SK-N-SH (cell line): ENCODE measurements at regions not wholly inside any gene's neighbourhood (a gene's known extent, or its start where the extent isn't known, plus 50 kb on each side); places are given as distances from the start of the nearest gene placed in this dataset.

ENCODE experiments used
- CTCF ChIA-PET: fragments of 300-600, 350-600 bp; formaldehyde crosslinking; extraction: SDS; loops from one replicate; lab custom pipeline; 2021; lab: Yijun Ruan, JAX
- POLR2A ChIA-PET: fragments of 350-600 bp; sonication (Branson Sonifier 250); formaldehyde crosslinking; extraction: SDS; loops from one replicate; lab custom pipeline; 2020; ENCODE audit warnings: antibody characterized with exemption, inconsistent platforms; lab: Yijun Ruan, JAX
- DNase-seq: peaks from one replicate; pipeline ENCODE4 v3.0.0; 2012
- H2AFZ ChIP-seq: fragments of 200-600 bp; sonication (generic); 2 replicates; pipeline ENCODE4 v1.8.1; 2016; ENCODE audit warnings: antibody characterized with exemption, mild to moderate bottlenecking, low read depth
- H3F3A ChIP-seq: fragments of 200-600 bp; sonication (generic); replicated peaks from 2 replicates; pipeline ENCODE3; 2016; ENCODE audit warnings: antibody characterized with exemption, mild to moderate bottlenecking; ENCODE audit not compliant: insufficient read depth
- H3K27ac ChIP-seq, 2 experiments: fragments of 200-500 bp in 1 of 2; fragments of 200-600 bp in 1 of 2; sonication (Bioruptor generic) in 1 of 2; sonication (generic), shearing (Covaris generic) in 1 of 2; 2 replicates each; pipeline versions ENCODE4 v1.5.1 to v1.6.1; 2014 to 2016; ENCODE audit warnings: low read depth in 2 of 2, inconsistent platforms in 1 of 2, low read length in 1 of 2, mild to moderate bottlenecking in 1 of 2, mixed read lengths in 1 of 2
- H3K27me3 ChIP-seq: fragments of 200-600 bp; sonication (generic), shearing (Covaris generic); 2 replicates; pipeline ENCODE4 v1.6.1; 2016; ENCODE audit warnings: mixed run types; ENCODE audit not compliant: insufficient read depth
- H3K36me3 ChIP-seq, 2 experiments: fragments of 200-500 bp in 1 of 2; fragments of 200-600 bp in 1 of 2; sonication (Bioruptor generic) in 1 of 2; sonication (generic) in 1 of 2; replicated peaks in 1 of 2; 2 replicates each; pipeline versions ENCODE3 to v1.5.1; 2014 to 2016; ENCODE audit warnings: low read length in 1 of 2, mild to moderate bottlenecking in 1 of 2; ENCODE audit not compliant: insufficient read depth in 2 of 2, control insufficient read depth in 1 of 2
- H3K4me1 ChIP-seq, 2 experiments: fragments of 200-500 bp in 1 of 2; fragments of 200-600 bp in 1 of 2; sonication (Bioruptor generic) in 1 of 2; sonication (generic), shearing (Covaris generic) in 1 of 2; 2 replicates each; pipeline versions ENCODE4 v1.5.1 to v1.6.1; 2014 to 2016; ENCODE audit warnings: low read depth in 1 of 2, low read length in 1 of 2, mixed run types in 1 of 2; ENCODE audit not compliant: insufficient read depth in 2 of 2, control insufficient read depth in 1 of 2
- H3K4me2 ChIP-seq: fragments of 200-600 bp; sonication (generic), shearing (Covaris generic); 2 replicates; pipeline ENCODE4 v1.6.1; 2017; ENCODE audit warnings: mixed run types
- H3K4me3 ChIP-seq, 2 experiments: fragments of 200-500 bp in 1 of 2; fragments of 200-600 bp in 1 of 2; sonication (Bioruptor generic) in 1 of 2; sonication (generic), shearing (Covaris generic) in 1 of 2; 2 replicates each; pipeline versions ENCODE4 v1.5.1 to v1.8.1; 2014 to 2016; ENCODE audit warnings: low read depth in 2 of 2, inconsistent platforms in 1 of 2, low read length in 1 of 2, mild to moderate bottlenecking in 1 of 2, mixed read lengths in 1 of 2, moderate library complexity in 1 of 2
- H3K79me2 ChIP-seq: fragments of 200-600 bp; sonication (generic); 2 replicates; pipeline ENCODE4 v1.8.1; 2017; ENCODE audit warnings: mild to moderate bottlenecking; ENCODE audit not compliant: insufficient read depth
- H3K9ac ChIP-seq: fragments of 200-600 bp; sonication (generic); 2 replicates; pipeline ENCODE4 v1.6.1; 2017; ENCODE audit warnings: mixed run types
- H3K9me2 ChIP-seq: fragments of 200-600 bp; sonication (generic); 2 replicates; pipeline ENCODE4 v1.6.1; 2017; ENCODE audit warnings: mixed run types
- H3K9me3 ChIP-seq: fragments of 200-600 bp; sonication (generic); 2 replicates; pipeline ENCODE4 v1.6.1; 2017; ENCODE audit warnings: mixed run types, mild to moderate bottlenecking, moderate library complexity
- H4K20me1 ChIP-seq: fragments of 200-600 bp; sonication (generic); 2 replicates; pipeline ENCODE4 v1.6.1; 2017; ENCODE audit warnings: mild to moderate bottlenecking, mixed run types; ENCODE audit not compliant: insufficient read depth
- CHD2 ChIP-seq: fragments of 150-350 bp; IDR thresholded peaks from 2 replicates; pipeline ENCODE4 v1.6.1; 2018; ENCODE audit warnings: low read length; ENCODE audit not compliant: partially characterized antibody
- ELF1 ChIP-seq: IDR thresholded peaks from 2 replicates; pipeline ENCODE4 v1.4.0; 2012
- EZH2phosphoT487 ChIP-seq: fragments of 200-600 bp; sonication (generic); IDR thresholded peaks from 2 replicates; pipeline ENCODE4 v1.6.1; 2017; ENCODE audit warnings: low read depth, mixed run types, mild to moderate bottlenecking, antibody characterized with exemption, moderate library complexity, borderline replicate concordance
- GABPA ChIP-seq: IDR thresholded peaks from 2 replicates; pipeline ENCODE4 v1.4.0; 2012; ENCODE audit warnings: low read depth, mild to moderate bottlenecking
- IRF3 ChIP-seq: fragments of 150-350 bp; IDR thresholded peaks from 2 replicates; pipeline ENCODE4 v1.6.1; 2016; ENCODE audit warnings: mild to moderate bottlenecking, low read depth, low read length
- MXI1 ChIP-seq: IDR thresholded peaks from 2 replicates; pipeline ENCODE4 v1.6.1; 2012; ENCODE audit warnings: mild to moderate bottlenecking, low read depth, low read length, improper control_type of control experiment
- NRF1 ChIP-seq: IDR thresholded peaks from 2 replicates; pipeline ENCODE4 v1.6.1; 2012; ENCODE audit warnings: low read depth, mild to moderate bottlenecking, low read length
- POLR2AphosphoS5 ChIP-seq: IDR thresholded peaks from 2 replicates; pipeline ENCODE4 v1.6.1; 2012; ENCODE audit warnings: low read depth, low read length
- REST ChIP-seq: IDR thresholded peaks from 2 replicates; pipeline ENCODE4 v1.6.1; 2012; ENCODE audit warnings: mild to moderate bottlenecking, low read depth, low read length, moderate library complexity
- RFX5 ChIP-seq: IDR thresholded peaks from 2 replicates; pipeline ENCODE4 v1.6.1; 2012; ENCODE audit warnings: mild to moderate bottlenecking, improper control_type of control experiment, low read length
- RXRA ChIP-seq: IDR thresholded peaks from 2 replicates; pipeline ENCODE4 v1.4.0; 2012; ENCODE audit warnings: low read depth, mild to moderate bottlenecking, borderline replicate concordance
- SIN3A ChIP-seq: IDR thresholded peaks from 2 replicates; pipeline ENCODE4 v1.6.1; 2012; ENCODE audit warnings: low read depth, mild to moderate bottlenecking, low read length, moderate library complexity, borderline replicate concordance
- SMC3 ChIP-seq: IDR thresholded peaks from 2 replicates; pipeline ENCODE4 v1.6.1; 2012; ENCODE audit warnings: low read depth, low read length, improper control_type of control experiment
- TCF12 ChIP-seq: IDR thresholded peaks from 2 replicates; pipeline ENCODE4 v1.4.0; 2012
- USF2 ChIP-seq: fragments of 150-350 bp; IDR thresholded peaks from 2 replicates; pipeline ENCODE4 v1.6.1; 2017; ENCODE audit warnings: antibody characterized with exemption, low read length, low read depth, borderline replicate concordance
- WGBS: methylation state at CpG from one replicate; pipeline ENCODE4 v1.1.6; 2017; ENCODE audit warnings: low lambda C conversion rate; 5-methylcytosine and 5-hydroxymethylcytosine counted together

GRCh38 chr5:6843821-6844220, 130.6 kb downstream of the TENT4A start:
- Histone ChIP-seq H3K4me2 (no peak overlapping the region), H2AFZ (no peak overlapping the region), H3K9me3 (no peaks in the 10 kb centered on the region), H3K4me3 (no peak overlapping the region), H3K9me2 (no peaks in the 10 kb centered on the region), H3K36me3 (no peaks in the 10 kb centered on the region), H3K27me3 (0 out of 2 replicates have a peak, but pooled peaks cover 8% of the 10 kb centered on the region), H3K79me2 (no peaks in the 10 kb centered on the region), H4K20me1 (no peaks in the 10 kb centered on the region), H3K9ac (no peak overlapping the region), H3F3A (no peaks in the 10 kb centered on the region), H3K27ac (no peak overlapping the region), H3K4me1 (no peaks in the 10 kb centered on the region)
- POLR2A ChIA-PET, result no interaction called here
- whole genome bisulfite sequencing, result 0% methylated on average over 6 of the region's 8 CpGs
- no peak for DNase-seq
- TF ChIP-seq ELF1, result no peak
- TF ChIP-seq MXI1, result no peak
- no peak for TF ChIP-seq SMC3
- no peak for TF ChIP-seq RXRA
- no peak for TF ChIP-seq TCF12
- TF ChIP-seq USF2, result no peak
- no peak for TF ChIP-seq GABPA
- no peak for TF ChIP-seq EZH2phosphoT487
- no peak for TF ChIP-seq CHD2
- no peak for TF ChIP-seq REST
- no peak for TF ChIP-seq POLR2AphosphoS5
- TF ChIP-seq NRF1, result no peak
- TF ChIP-seq IRF3, result no peak
- TF ChIP-seq RFX5, result no peak
- TF ChIP-seq SIN3A, result no peak
- CTCF ChIA-PET, result interaction anchor here (1.1 kb wide), 1 partner anchor 10 kb away, joined by 3 read pairs; no protein-coding TSS in a partner anchor
